GM12878 (cell line): ENCODE measurements at regions not wholly inside any gene's neighbourhood (a gene's known extent, or its start where the extent isn't known, plus 50 kb on each side); places are given as distances from the start of the nearest gene placed in this dataset.

ENCODE experiments used
- ATAC-seq: fragments of 200-7000 bp; cut with Tn5 transposase; 3 replicates; pipeline ENCODE4 v1.9.1; 2020; ENCODE audit warnings: mild to moderate bottlenecking, moderate library complexity
- BruUV-seq: library from RNA; stranded (reverse); fragments of 400-500 nt; replicated peaks from 2 replicates; lab custom pipeline; 2021; lab: Mats Ljungman, UMichigan
- CTCF ChIA-PET: fragments of 300-600 bp; sonication (Branson Sonifier 250); formaldehyde crosslinking; extraction: SDS; loops from one replicate; lab custom pipeline; 2021; ENCODE audit warnings: inconsistent platforms; lab: Yijun Ruan, JAX
- POLR2A ChIA-PET: fragments of 350-600 bp; formaldehyde crosslinking; extraction: SDS; loops from one replicate; lab custom pipeline; 2021; ENCODE audit warnings: inconsistent platforms; lab: Charles Lee
- RAD21 ChIA-PET: fragments of 300-600 bp; sonication (Branson Sonifier 250); formaldehyde crosslinking; loops from one replicate; lab custom pipeline; 2023; ENCODE audit warnings: antibody characterized with exemption; ENCODE audit not compliant: unreplicated experiment; lab: Charles Lee
- SMC1A ChIA-PET: fragments of 300-600 bp; sonication (Branson Sonifier 250); formaldehyde crosslinking; loops from one replicate; lab custom pipeline; 2023; ENCODE audit not compliant: unreplicated experiment, uncharacterized antibody; lab: Charles Lee
- DNase-seq: peaks from one replicate; pipeline ENCODE4 v3.0.0-alpha.2; 2011; ENCODE audit warnings: low read depth, low spot score
- FAIRE-seq: peaks from 3 replicates; lab custom pipeline; 2011; peaks lifted over from hg19 to GRCh38; lab: Jason Lieb, UNC
- H2AFZ ChIP-seq: 2 replicates; pipeline ENCODE4 v1.6.0; 2011; ENCODE audit warnings: low read depth, low read length, control low read depth; ENCODE audit not compliant: control insufficient read depth
- H3K27ac ChIP-seq: 2 replicates; pipeline ENCODE4 v1.5.1; 2011; ENCODE audit warnings: control low read depth; ENCODE audit not compliant: control insufficient read depth, insufficient read depth
- H3K27me3 ChIP-seq, 2 experiments: replicated peaks in 1 of 2; 2 replicates each; pipeline versions ENCODE4 v1.6.0 to v1.6.1; 2011; ENCODE audit warnings: low read length in 1 of 2; ENCODE audit not compliant: control insufficient read depth in 2 of 2, insufficient read depth in 2 of 2
- H3K36me3 ChIP-seq, 2 experiments: 2 replicates each; pipeline ENCODE4 v1.5.1; 2011; ENCODE audit warnings: low read length in 1 of 2; ENCODE audit not compliant: control insufficient read depth in 2 of 2, insufficient read depth in 2 of 2
- H3K4me1 ChIP-seq: 2 replicates; pipeline ENCODE4 v1.6.1; 2011; ENCODE audit warnings: mild to moderate bottlenecking, low read length, moderate library complexity, mixed read lengths; ENCODE audit not compliant: control insufficient read depth, insufficient read depth
- H3K4me2 ChIP-seq: 2 replicates; pipeline ENCODE4 v1.6.0; 2011; ENCODE audit warnings: control low read depth; ENCODE audit not compliant: control insufficient read depth, insufficient read depth
- H3K4me3 ChIP-seq: fragments of 200-600 bp; sonication (generic); 2 replicates; pipeline ENCODE4 v1.5.1; 2016
- H3K79me2 ChIP-seq: 2 replicates; pipeline ENCODE4 v1.6.0; 2011; ENCODE audit warnings: low read length; ENCODE audit not compliant: control insufficient read depth, insufficient read depth
- H3K9ac ChIP-seq: 2 replicates; pipeline ENCODE4 v1.8.0; 2011; ENCODE audit warnings: low read length, control low read depth, mixed read lengths; ENCODE audit not compliant: control insufficient read depth, insufficient read depth
- H3K9me3 ChIP-seq: replicated peaks from 3 replicates; pipeline ENCODE4 v1.5.1; 2011; ENCODE audit warnings: mild to moderate bottlenecking, low read length; ENCODE audit not compliant: control insufficient read depth, insufficient read depth
- H4K20me1 ChIP-seq: 2 replicates; pipeline ENCODE4 v1.6.0; 2011; ENCODE audit not compliant: control insufficient read depth, insufficient read depth
- CHD1 ChIP-seq: IDR thresholded peaks from 2 replicates; pipeline ENCODE4 v1.6.1; 2012; ENCODE audit warnings: low read depth, low read length, improper control_type of control experiment
- SIN3A ChIP-seq: IDR thresholded peaks from 2 replicates; pipeline ENCODE4 v1.6.1; 2012; ENCODE audit warnings: low read depth, low read length, improper control_type of control experiment
- STAT1 ChIP-seq: fragments of 450-650 bp; conservative IDR thresholded peaks from 2 replicates; pipeline ENCODE4 v1.6.1; 2014; ENCODE audit warnings: antibody characterized with exemption, mild to moderate bottlenecking
- SUPT20H ChIP-seq: IDR thresholded peaks from 2 replicates; pipeline ENCODE4 v1.6.1; 2011; ENCODE audit warnings: low read depth, mild to moderate bottlenecking, low read length, moderate library complexity, borderline replicate concordance; ENCODE audit not compliant: control insufficient read depth
- TCF3 ChIP-seq: IDR thresholded peaks from 2 replicates; pipeline ENCODE4 v1.6.1; 2012; ENCODE audit warnings: low read depth, mild to moderate bottlenecking, low read length, borderline replicate concordance; ENCODE audit not compliant: insufficient read depth
- ZNF274 ChIP-seq: IDR thresholded peaks from one replicate; pipeline ENCODE4 v1.8.0; 2011; ENCODE audit not compliant: insufficient read length, insufficient read depth
- ZNF622 ChIP-seq: fragments of 450-650 bp; IDR thresholded peaks from 2 replicates; pipeline ENCODE4 v1.6.1; 2017; ENCODE audit warnings: mild to moderate bottlenecking, inconsistent platforms
- WGBS: methylation state at CpG from one replicate; pipeline ENCODE4 v1.1.6; 2016; ENCODE audit warnings: low lambda C conversion rate; ENCODE audit not compliant: insufficient replicate concordance, insufficient coverage; ENCODE audit errors: missing lambda C conversion rate; 5-methylcytosine and 5-hydroxymethylcytosine counted together
- in situ Hi-C: fragments of 300-500 bp; cut with MboI; formaldehyde crosslinking; loops from 9 replicates; pipeline ENCODE4 v1.14.3; 2018; ENCODE audit warnings: mixed read lengths
- intact Hi-C: fragments of 100-400 bp; cut with micrococcal nuclease; formaldehyde crosslinking; loops from one replicate; pipeline ENCODE4 v1.14.2; 2022; ENCODE audit not compliant: unreplicated experiment

- no TSS peak for BruUV-seq
- Histone ChIP-seq H3K36me3 (no peaks in the 10 kb centered on the region), H3K4me3 (no peak overlapping the region), H3K79me2 (no peaks in the 10 kb centered on the region), H3K27ac (no peak overlapping the region), H4K20me1 (no peaks in the 10 kb centered on the region), H3K4me2 (no peak overlapping the region), H3K9ac (no peak overlapping the region), H3K9me3 (no peaks in the 10 kb centered on the region; the same call in 2 of the 3 replicates), H2AFZ (no peak overlapping the region), H3K27me3 (no peaks in the 10 kb centered on the region), H3K4me1 (no peaks in the 10 kb centered on the region)
- ChIA-PET CTCF (interaction anchor here (0.7 to 1.4 kb wide), 4 partner anchors 8 to 337 kb away, joined by 3 to 5 read pairs (median 4); no protein-coding TSS in a partner anchor), RAD21 (interaction anchor here (0.9 kb wide), 1 partner anchor 17 kb away, joined by 5 read pairs; no protein-coding TSS in a partner anchor), SMC1A (interaction anchor here (0.7 to 2.2 kb wide), 4 partner anchors 8 to 227 kb away, joined by 3 to 8 read pairs (median 3); no protein-coding TSS in a partner anchor), POLR2A (interaction anchor here (0.7 kb wide), 1 partner anchor 347 kb away, joined by 4 read pairs; no protein-coding TSS in a partner anchor)
- in situ Hi-C loops (no loop called here), intact Hi-C loops (no loop called here)
- 25% methylated on average over 6 of the region's 6 CpGs for WGBS
- DNase-seq = no peak
- ATAC-seq = no peak
- FAIRE-seq = no peak
- TF ChIP-seq ZNF274 (no peak), SIN3A (no peak), SUPT20H (no peak)
Observed at GRCh38 chr15:95596496-95596895, 734.0 kb upstream of the NR2F2 start.

- Histone ChIP-seq H3K9ac (no peak overlapping the region), H3K27me3 (no peaks in the 10 kb centered on the region), H3K4me3 (no peak overlapping the region), H3K4me1 (no peaks in the 10 kb centered on the region), H4K20me1 (no peaks in the 10 kb centered on the region), H3K36me3 (no peaks in the 10 kb centered on the region), H3K4me2 (no peak overlapping the region), H3K79me2 (no peaks in the 10 kb centered on the region), H3K9me3 (no peaks in the 10 kb centered on the region; the same call in 2 of the 3 replicates), H2AFZ (no peak overlapping the region), H3K27ac (no peak overlapping the region)
- POLR2A ChIA-PET = no interaction called here
- intact Hi-C loops (no loop called here), in situ Hi-C loops (no loop called here)
- RAD21 ChIA-PET = no interaction called here
- no peak for ATAC-seq
- no TSS peak for BruUV-seq
- CTCF ChIA-PET = interaction anchor here (0.7 to 1.2 kb wide), 3 partner anchors 12 to 136 kb away, joined by 3 read pairs; no protein-coding TSS in a partner anchor
- FAIRE-seq = no peak
- WGBS = 14% methylated on average over 8 of the region's 8 CpGs
- TF ChIP-seq CHD1 (no peak), TCF3 (no peak), STAT1 (no peak), ZNF622 (no peak)
- no peak for DNase-seq
- SMC1A ChIA-PET = interaction anchor here (0.6 to 2.2 kb wide), 3 partner anchors 10 to 583 kb away, joined by 3 to 8 read pairs (median 5); no protein-coding TSS in a partner anchor
Observed at GRCh38 chr15:95598251-95598855, 732.1 kb upstream of the NR2F2 start.
